HepG2 (cell line): ENCODE measurements at regions not wholly inside any gene's neighbourhood (a gene's known extent, or its start where the extent isn't known, plus 50 kb on each side); places are given as distances from the start of the nearest gene placed in this dataset.
A peak's percentile ranks its signal among the peaks of the same experiment; 100 is the strongest.

Experiments
- GLI4 ChIP-seq: sonication (generic); formaldehyde crosslinking; IDR thresholded peaks from 2 replicates; pipeline ENCODE4 v1.5.1; 2020; ENCODE audit warnings: missing genetic modification reagents, mild to moderate bottlenecking, moderate library complexity, borderline replicate concordance
- MATR3 ChIP-seq: sonication (generic); formaldehyde crosslinking; IDR thresholded peaks from 2 replicates; pipeline ENCODE4 v1.4.0; 2020; ENCODE audit warnings: missing genetic modification reagents
- MLLT10 ChIP-seq: sonication (generic); formaldehyde crosslinking; IDR thresholded peaks from 2 replicates; pipeline ENCODE4 v1.4.0; 2020; ENCODE audit warnings: missing genetic modification reagents
- MYC ChIP-seq: sonication (generic); formaldehyde crosslinking; IDR thresholded peaks from 2 replicates; pipeline ENCODE4 v1.9.0; 2021; ENCODE audit warnings: missing genetic modification reagents, borderline replicate concordance
- NCOR1 ChIP-seq: fragments of 200-600 bp; sonication (generic); IDR thresholded peaks from 2 replicates; pipeline ENCODE4 v1.7.0; 2017; ENCODE audit warnings: antibody characterized with exemption, low read length, borderline replicate concordance
- NFE2 ChIP-seq: sonication (generic); formaldehyde crosslinking; IDR thresholded peaks from 2 replicates; pipeline ENCODE4 v1.4.0; 2020; ENCODE audit warnings: missing genetic modification reagents
- POLR2A ChIP-seq, 2 experiments: IDR thresholded peaks; 2 replicates each; pipeline ENCODE4 v1.6.1; 2011; ENCODE audit warnings: low read depth in 2 of 2, low read length in 2 of 2, mild to moderate bottlenecking in 1 of 2, moderate library complexity in 1 of 2; ENCODE audit not compliant: insufficient read depth in 1 of 2
- SMYD3 ChIP-seq: sonication (generic); formaldehyde crosslinking; IDR thresholded peaks from 2 replicates; pipeline ENCODE4 v1.8.1; 2023; ENCODE audit warnings: mild to moderate bottlenecking, missing genetic modification reagents
- SNAPC2 ChIP-seq: sonication (generic); formaldehyde crosslinking; IDR thresholded peaks from 2 replicates; pipeline ENCODE4 v1.8.1; 2022; ENCODE audit warnings: mild to moderate bottlenecking, missing genetic modification reagents
- ZC3H4 ChIP-seq: sonication (generic); formaldehyde crosslinking; IDR thresholded peaks from 2 replicates; pipeline ENCODE4 v1.4.0; 2020; ENCODE audit warnings: missing genetic modification reagents, borderline replicate concordance
- ZNF367 ChIP-seq: sonication (generic); formaldehyde crosslinking; IDR thresholded peaks from 2 replicates; pipeline ENCODE4 v1.4.0; 2020; ENCODE audit warnings: missing genetic modification reagents, borderline replicate concordance
- ZNF501 ChIP-seq: sonication (generic); formaldehyde crosslinking; IDR thresholded peaks from 2 replicates; pipeline ENCODE4 v1.5.1; 2020; ENCODE audit warnings: mild to moderate bottlenecking, moderate library complexity, missing genetic modification reagents
- ZNF646 ChIP-seq: sonication (generic); formaldehyde crosslinking; IDR thresholded peaks from 2 replicates; pipeline ENCODE4 v1.9.0; 2021; ENCODE audit warnings: mild to moderate bottlenecking, missing genetic modification reagents
- ZNF749 ChIP-seq: sonication (generic); formaldehyde crosslinking; IDR thresholded peaks from 2 replicates; pipeline ENCODE4 v1.8.0; 2022; ENCODE audit warnings: mild to moderate bottlenecking, missing genetic modification reagents, moderate library complexity, borderline replicate concordance
- TF ChIP-seq, protein P1 (sequence below): sonication (generic); formaldehyde crosslinking; IDR thresholded peaks from 2 replicates; pipeline ENCODE4 v1.4.0; 2020; ENCODE audit warnings: mild to moderate bottlenecking, missing genetic modification reagents
- TF ChIP-seq, protein P2 (sequence below): IDR thresholded peaks from 2 replicates; pipeline ENCODE4 v1.6.1; 2018; ENCODE audit warnings: missing genetic modification reagents

- TF ChIP-seq, protein P1, sequence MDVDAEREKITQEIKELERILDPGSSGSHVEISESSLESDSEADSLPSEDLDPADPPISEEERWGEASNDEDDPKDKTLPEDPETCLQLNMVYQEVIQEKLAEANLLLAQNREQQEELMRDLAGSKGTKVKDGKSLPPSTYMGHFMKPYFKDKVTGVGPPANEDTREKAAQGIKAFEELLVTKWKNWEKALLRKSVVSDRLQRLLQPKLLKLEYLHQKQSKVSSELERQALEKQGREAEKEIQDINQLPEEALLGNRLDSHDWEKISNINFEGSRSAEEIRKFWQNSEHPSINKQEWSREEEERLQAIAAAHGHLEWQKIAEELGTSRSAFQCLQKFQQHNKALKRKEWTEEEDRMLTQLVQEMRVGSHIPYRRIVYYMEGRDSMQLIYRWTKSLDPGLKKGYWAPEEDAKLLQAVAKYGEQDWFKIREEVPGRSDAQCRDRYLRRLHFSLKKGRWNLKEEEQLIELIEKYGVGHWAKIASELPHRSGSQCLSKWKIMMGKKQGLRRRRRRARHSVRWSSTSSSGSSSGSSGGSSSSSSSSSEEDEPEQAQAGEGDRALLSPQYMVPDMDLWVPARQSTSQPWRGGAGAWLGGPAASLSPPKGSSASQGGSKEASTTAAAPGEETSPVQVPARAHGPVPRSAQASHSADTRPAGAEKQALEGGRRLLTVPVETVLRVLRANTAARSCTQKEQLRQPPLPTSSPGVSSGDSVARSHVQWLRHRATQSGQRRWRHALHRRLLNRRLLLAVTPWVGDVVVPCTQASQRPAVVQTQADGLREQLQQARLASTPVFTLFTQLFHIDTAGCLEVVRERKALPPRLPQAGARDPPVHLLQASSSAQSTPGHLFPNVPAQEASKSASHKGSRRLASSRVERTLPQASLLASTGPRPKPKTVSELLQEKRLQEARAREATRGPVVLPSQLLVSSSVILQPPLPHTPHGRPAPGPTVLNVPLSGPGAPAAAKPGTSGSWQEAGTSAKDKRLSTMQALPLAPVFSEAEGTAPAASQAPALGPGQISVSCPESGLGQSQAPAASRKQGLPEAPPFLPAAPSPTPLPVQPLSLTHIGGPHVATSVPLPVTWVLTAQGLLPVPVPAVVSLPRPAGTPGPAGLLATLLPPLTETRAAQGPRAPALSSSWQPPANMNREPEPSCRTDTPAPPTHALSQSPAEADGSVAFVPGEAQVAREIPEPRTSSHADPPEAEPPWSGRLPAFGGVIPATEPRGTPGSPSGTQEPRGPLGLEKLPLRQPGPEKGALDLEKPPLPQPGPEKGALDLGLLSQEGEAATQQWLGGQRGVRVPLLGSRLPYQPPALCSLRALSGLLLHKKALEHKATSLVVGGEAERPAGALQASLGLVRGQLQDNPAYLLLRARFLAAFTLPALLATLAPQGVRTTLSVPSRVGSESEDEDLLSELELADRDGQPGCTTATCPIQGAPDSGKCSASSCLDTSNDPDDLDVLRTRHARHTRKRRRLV, result 0 out of 2 replicates have a peak, but pooled peaks have one; percentile 51
- TF ChIP-seq, protein P2, sequence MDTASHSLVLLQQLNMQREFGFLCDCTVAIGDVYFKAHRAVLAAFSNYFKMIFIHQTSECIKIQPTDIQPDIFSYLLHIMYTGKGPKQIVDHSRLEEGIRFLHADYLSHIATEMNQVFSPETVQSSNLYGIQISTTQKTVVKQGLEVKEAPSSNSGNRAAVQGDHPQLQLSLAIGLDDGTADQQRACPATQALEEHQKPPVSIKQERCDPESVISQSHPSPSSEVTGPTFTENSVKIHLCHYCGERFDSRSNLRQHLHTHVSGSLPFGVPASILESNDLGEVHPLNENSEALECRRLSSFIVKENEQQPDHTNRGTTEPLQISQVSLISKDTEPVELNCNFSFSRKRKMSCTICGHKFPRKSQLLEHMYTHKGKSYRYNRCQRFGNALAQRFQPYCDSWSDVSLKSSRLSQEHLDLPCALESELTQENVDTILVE (CRISPR knock-in tag), result peak; percentile 69
- TF ChIP-seq ZC3H4 (no peak), ZNF501 (CRISPR knock-in tag) (0 out of 2 replicates have a peak, but pooled peaks have one; percentile 53), NFE2 (CRISPR knock-in tag) (no peak), MLLT10 (CRISPR knock-in tag) (no peak), ZNF749 (CRISPR knock-in tag) (0 out of 2 replicates have a peak, but pooled peaks have one; percentile 34), SNAPC2 (CRISPR knock-in tag) (0 out of 2 replicates have a peak, but pooled peaks have one; percentile 37), MATR3 (no peak), GLI4 (no peak), POLR2A (IDR thresholded peaks at IDR 0.05; ENCODE audit: insufficient read depth in 1 of 2, low read depth in 2 of 2, low read length in 2 of 2) (peak in 1 of 2 experiments; percentile 51; a peak in 1 of 4 replicates), SMYD3 (CRISPR knock-in tag) (no peak), MYC (CRISPR knock-in tag) (peak; percentile 69; the same call in 1 of the 2 replicates), ZNF646 (peak; percentile 40; the same call in 1 of the 2 replicates), NCOR1 (peak; percentile 40; the same call in 1 of the 2 replicates), ZNF367 (CRISPR knock-in tag) (no peak)
Observed at GRCh38 chr5:15008476-15008875, 136.9 kb upstream of the ANKH start (continued).
